ENCODE measurements at regions not wholly inside any gene's neighbourhood (a gene's known extent, or its start where the extent isn't known, plus 50 kb on each side); places are given as distances from the start of the nearest gene placed in this dataset.

GRCh38 chr10:85464336-85464735, 902.3 kb downstream of the GRID1 start:
- no peak overlapping the region for H3K4me3 ChIP-seq
- no peak overlapping the region for H3K27ac ChIP-seq
- WGBS, 2 donors = 83 to 88% methylated on average over 2 of the region's 2 CpGs
- intact Hi-C loops (cut with DNase I) = no loop called here
- H3K36me3 ChIP-seq = no peaks in the 10 kb centered on the region
- H3K27me3 ChIP-seq = peaks cover 0 to 5% (median 0%) of the 10 kb centered on the region in 3 donors
- TF ChIP-seq, protein P1, sequence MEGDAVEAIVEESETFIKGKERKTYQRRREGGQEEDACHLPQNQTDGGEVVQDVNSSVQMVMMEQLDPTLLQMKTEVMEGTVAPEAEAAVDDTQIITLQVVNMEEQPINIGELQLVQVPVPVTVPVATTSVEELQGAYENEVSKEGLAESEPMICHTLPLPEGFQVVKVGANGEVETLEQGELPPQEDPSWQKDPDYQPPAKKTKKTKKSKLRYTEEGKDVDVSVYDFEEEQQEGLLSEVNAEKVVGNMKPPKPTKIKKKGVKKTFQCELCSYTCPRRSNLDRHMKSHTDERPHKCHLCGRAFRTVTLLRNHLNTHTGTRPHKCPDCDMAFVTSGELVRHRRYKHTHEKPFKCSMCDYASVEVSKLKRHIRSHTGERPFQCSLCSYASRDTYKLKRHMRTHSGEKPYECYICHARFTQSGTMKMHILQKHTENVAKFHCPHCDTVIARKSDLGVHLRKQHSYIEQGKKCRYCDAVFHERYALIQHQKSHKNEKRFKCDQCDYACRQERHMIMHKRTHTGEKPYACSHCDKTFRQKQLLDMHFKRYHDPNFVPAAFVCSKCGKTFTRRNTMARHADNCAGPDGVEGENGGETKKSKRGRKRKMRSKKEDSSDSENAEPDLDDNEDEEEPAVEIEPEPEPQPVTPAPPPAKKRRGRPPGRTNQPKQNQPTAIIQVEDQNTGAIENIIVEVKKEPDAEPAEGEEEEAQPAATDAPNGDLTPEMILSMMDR (IDR thresholded peaks at IDR 0.05) = no peak
- H3K9me3 ChIP-seq = no peaks in the 10 kb centered on the region
- no peaks in the 10 kb centered on the region for H3K4me1 ChIP-seq
- DNase-seq = no peak

- Histone ChIP-seq H3K36me3 (no peaks in the 10 kb centered on the region), H3K9me3 (no peaks in the 10 kb centered on the region), H3K27ac (no peak overlapping the region), H3K27me3 (no peaks in the 10 kb centered on the region), H3K4me3 (no peak overlapping the region), H3K4me1 (no peaks in the 10 kb centered on the region)
- DNase-seq = no peak
- intact Hi-C loops (cut with DNase I) = no loop called here
- 85 to 92% methylated on average over 1 of the region's 1 CpG for WGBS, 2 donors
- TF ChIP-seq, protein P1 (IDR thresholded peaks at IDR 0.05) = no peak
- TF ChIP-seq POLR2AphosphoS5 (IDR thresholded peaks at IDR 0.05) = no peak
- no peak for TF ChIP-seq POLR2A (IDR thresholded peaks at IDR 0.05)
- TF ChIP-seq EP300 (IDR thresholded peaks at IDR 0.05) = no peak
These were observed 888.6 kb downstream of the GRID1 start for GRCh38 chr10:85477979-85478378.

DNA sequence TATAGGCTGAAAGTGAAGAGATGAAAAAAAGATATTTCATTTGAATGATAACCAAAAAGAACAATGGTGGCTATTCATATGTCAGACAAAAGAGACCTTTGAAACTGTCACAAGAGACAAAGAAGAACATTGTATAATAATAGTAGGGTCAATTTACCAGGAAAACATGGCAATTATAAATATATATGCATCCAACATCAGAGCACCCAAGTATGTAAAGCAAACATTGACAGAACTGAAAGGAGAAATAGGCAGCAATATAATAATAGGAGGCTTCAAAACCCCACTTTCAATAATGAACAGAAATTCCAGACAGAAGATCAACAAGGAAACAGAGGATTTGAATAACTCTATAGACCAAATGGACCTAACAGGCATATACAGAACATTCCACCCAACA, 876.2 kb downstream of the GRID1 start:
- Histone ChIP-seq H3K4me1 (no peaks in the 10 kb centered on the region), H3K27ac (no peak overlapping the region), H3K36me3 (no peaks in the 10 kb centered on the region), H3K9me3 (no peaks in the 10 kb centered on the region), H3K4me3 (no peak overlapping the region), H3K27me3 (no peaks in the 10 kb centered on the region)
- intact Hi-C loops (cut with DNase I) = no loop called here
- DNase-seq = no peak
- no peak for TF ChIP-seq POLR2AphosphoS5 (IDR thresholded peaks at IDR 0.05)
- TF ChIP-seq, protein P1 (IDR thresholded peaks at IDR 0.05) = no peak
- TF ChIP-seq POLR2A (IDR thresholded peaks at IDR 0.05) = no peak
- no peak for TF ChIP-seq EP300 (IDR thresholded peaks at IDR 0.05)

DNA sequence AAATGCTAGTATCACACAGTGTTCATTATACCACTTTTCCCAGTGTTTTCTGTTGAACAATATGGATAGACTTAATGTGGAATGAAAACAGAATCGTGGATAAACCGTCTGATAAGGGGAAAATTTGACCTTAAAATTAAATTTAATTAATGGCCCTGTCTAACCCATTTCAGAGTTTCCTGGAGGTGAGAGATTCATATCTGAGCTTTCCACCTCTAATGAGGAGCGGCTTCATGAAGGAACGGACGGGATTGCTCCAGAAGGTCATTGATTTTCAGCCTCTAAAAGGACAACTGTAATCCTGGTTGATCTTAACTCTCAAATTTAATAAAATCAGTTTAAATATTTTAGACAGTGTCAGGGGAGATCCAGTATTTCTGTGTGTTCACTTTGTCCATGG, 874.9 kb downstream of the GRID1 start:
- no peaks in the 10 kb centered on the region for H3K27me3 ChIP-seq
- H3K4me3 ChIP-seq = no peak overlapping the region
- no peak for TF ChIP-seq POLR2AphosphoS5 (IDR thresholded peaks at IDR 0.05)
- TF ChIP-seq, protein P1 (IDR thresholded peaks at IDR 0.05) = no peak
- no peak for TF ChIP-seq POLR2A (IDR thresholded peaks at IDR 0.05)
- H3K9me3 ChIP-seq = no peaks in the 10 kb centered on the region
- H3K27ac ChIP-seq = no peak overlapping the region
- no peaks in the 10 kb centered on the region for H3K36me3 ChIP-seq
- no peak for DNase-seq
- intact Hi-C loops (cut with DNase I) = no loop called here
- no peaks in the 10 kb centered on the region for H3K4me1 ChIP-seq
- WGBS, 2 donors = 80 to 90% methylated on average over 5 of the region's 5 CpGs

DNA sequence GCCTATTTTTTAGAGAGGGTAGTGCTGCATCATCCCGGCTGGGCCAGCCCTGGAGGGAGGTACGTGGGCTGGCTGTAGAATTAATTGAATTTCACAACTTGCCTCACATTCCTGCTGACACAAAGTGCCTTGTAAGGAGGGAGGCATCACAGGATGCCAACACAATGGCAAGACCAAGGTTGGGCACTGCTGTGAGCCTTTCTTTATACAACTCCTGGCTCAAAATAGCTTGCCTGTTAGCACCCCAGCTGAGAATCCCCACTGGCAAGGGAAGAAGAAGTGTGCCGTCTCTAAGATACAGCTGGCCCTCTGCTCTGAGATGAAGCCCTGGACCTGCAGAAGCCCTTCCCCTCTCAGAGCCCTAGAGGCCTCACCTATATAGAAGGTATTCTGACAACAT, 873.9 kb downstream of the GRID1 start:
- H3K4me3 ChIP-seq = no peak overlapping the region
- H3K27ac ChIP-seq = no peak overlapping the region
- H3K36me3 ChIP-seq = no peaks in the 10 kb centered on the region
- no peaks in the 10 kb centered on the region for H3K9me3 ChIP-seq
- TF ChIP-seq POLR2AphosphoS5 (IDR thresholded peaks at IDR 0.05) (no peak), EP300 (IDR thresholded peaks at IDR 0.05) (no peak)
- no peaks in the 10 kb centered on the region for H3K4me1 ChIP-seq
- intact Hi-C loops (cut with DNase I) = no loop called here
- DNase-seq = no peak
- WGBS, 2 donors = 42 to 75% methylated on average over 3 of the region's 3 CpGs
- no peaks in the 10 kb centered on the region for H3K27me3 ChIP-seq
